Skeletal muscle cell (primary cell): ENCODE measurements at regions not wholly inside any gene's neighbourhood (a gene's known extent, or its start where the extent isn't known, plus 50 kb on each side); places are given as distances from the start of the nearest gene placed in this dataset.
"Not testable (repeated sequence)": the region's sequence is repeated elsewhere in the genome, so short reads cannot be mapped to it uniquely, and the experiment has no call there.

Source experiments
- DNase-seq: peaks from one replicate; pipeline ENCODE4 v3.0.0-alpha.2; 2010; ENCODE audit warnings: low read depth
- H3K4me3 ChIP-seq: 2 replicates; pipeline ENCODE4 v1.5.1; 2011; ENCODE audit warnings: low read depth, mild to moderate bottlenecking, control low read depth, low read length, moderate library complexity

- no peak for DNase-seq
- H3K4me3 ChIP-seq: no peak overlapping the region
Measured at GRCh38 chr7:89849052-89849451, 305.2 kb upstream of the STEAP1 start.

- not testable (repeated sequence) for DNase-seq, H3K4me3 ChIP-seq
Measured at GRCh38 chr7:89857053-89857452, 297.2 kb upstream of the STEAP1 start.

- no peak overlapping the region for H3K4me3 ChIP-seq
- no peak for DNase-seq
Measured at GRCh38 chr7:89857767-89858166, 296.5 kb upstream of the STEAP1 start.

- H3K4me3 ChIP-seq: no peak overlapping the region
- DNase-seq: peak; percentile 10
Measured at GRCh38 chr7:89887489-89887888, 266.8 kb upstream of the STEAP1 start.

GRCh38 chr7:89908736-89909135 is 245.5 kb upstream of the STEAP1 start:
- no peak for DNase-seq
- no peak overlapping the region for H3K4me3 ChIP-seq

- DNase-seq: no peak
Measured at GRCh38 chr7:89914711-89915110, 239.6 kb upstream of the STEAP1 start.

GRCh38 chr7:89926194-89926593 is 228.1 kb upstream of the STEAP1 start:
- no peak overlapping the region for H3K4me3 ChIP-seq
- DNase-seq: no peak

More at GRCh38 chr7:89914711-89915110, 239.6 kb upstream of the STEAP1 start:
- no peak overlapping the region for H3K4me3 ChIP-seq

GRCh38 chr7:89926701-89927100 is 227.6 kb upstream of the STEAP1 start:
- DNase-seq: no peak
- H3K4me3 ChIP-seq: no peak overlapping the region

- DNase-seq: no peak
- no peak overlapping the region for H3K4me3 ChIP-seq
Measured at GRCh38 chr7:89927762-89928161, 226.5 kb upstream of the STEAP1 start.

- H3K4me3 ChIP-seq: no peak overlapping the region
- DNase-seq: no peak
Measured at GRCh38 chr7:89928451-89928850, 225.8 kb upstream of the STEAP1 start.

GRCh38 chr7:89934101-89934500 is 220.2 kb upstream of the STEAP1 start:
- no peak for DNase-seq
- no peak overlapping the region for H3K4me3 ChIP-seq

GRCh38 chr7:89943525-89944050 is 210.7 kb upstream of the STEAP1 start:
- no peak overlapping the region for H3K4me3 ChIP-seq
- DNase-seq: no peak

GRCh38 chr7:89958525-89959068 is 195.7 kb upstream of the STEAP1 start:
- H3K4me3 ChIP-seq: no peak overlapping the region
- no peak for DNase-seq

GRCh38 chr7:89966067-89966664 is 188.1 kb upstream of the STEAP1 start:
- no peak overlapping the region for H3K4me3 ChIP-seq
- no peak for DNase-seq

GRCh38 chr7:89975577-89975976 is 178.7 kb upstream of the STEAP1 start:
- no peak for DNase-seq
- no peak overlapping the region for H3K4me3 ChIP-seq

- no peak for DNase-seq
Measured at GRCh38 chr7:89987665-89988064, 166.6 kb upstream of the STEAP1 start.

GRCh38 chr7:89988074-89988473 is 166.2 kb upstream of the STEAP1 start:
- DNase-seq: no peak
- H3K4me3 ChIP-seq: no peak overlapping the region

More at GRCh38 chr7:89987665-89988064, 166.6 kb upstream of the STEAP1 start:
- no peak overlapping the region for H3K4me3 ChIP-seq

- DNase-seq: no peak
- no peak overlapping the region for H3K4me3 ChIP-seq
Measured at GRCh38 chr7:89989454-89989853, 164.8 kb upstream of the STEAP1 start.

GRCh38 chr7:89994483-89994882 is 159.8 kb upstream of the STEAP1 start:
- H3K4me3 ChIP-seq: no peak overlapping the region
- DNase-seq: no peak

GRCh38 chr7:89998554-89998953 is 155.7 kb upstream of the STEAP1 start:
- H3K4me3 ChIP-seq: no peak overlapping the region
- no peak for DNase-seq

- no peak for DNase-seq
Measured at GRCh38 chr7:90005836-90006235, 148.4 kb upstream of the STEAP1 start.

More at GRCh38 chr7:90005836-90006235, 148.4 kb upstream of the STEAP1 start:
- no peak overlapping the region for H3K4me3 ChIP-seq
